Pancreas (tissue), 10 donors: ENCODE measurements at regions not wholly inside any gene's neighbourhood (a gene's known extent, or its start where the extent isn't known, plus 50 kb on each side); places are given as distances from the start of the nearest gene placed in this dataset.
"Not testable (repeated sequence)": the region's sequence is repeated elsewhere in the genome, so short reads cannot be mapped to it uniquely, and the experiment has no call there.

ENCODE experiments used
- ATAC-seq, 4 donors: fragments of 200-7000 bp; cut with Tn5 transposase; one replicate each; pipeline versions ENCODE4 v1.8.0 to v1.9.1; 2020; ENCODE audit warnings: mild to moderate bottlenecking in 4 of 4, moderate library complexity in 4 of 4
- DNase-seq, 6 donors: peaks; one replicate each; pipeline ENCODE4 v3.0.0-alpha.2; 2020
- FAIRE-seq: peaks from 2 replicates; lab custom pipeline; 2012; peaks lifted over from hg19 to GRCh38; lab: Jason Lieb, UNC
- H3K27ac ChIP-seq, 4 donors: fragments of 200-600 bp; sonication (generic); 1 replicate in 3 of 4; 2 replicates in 1 of 4; pipeline versions ENCODE4 v1.5.0 to v1.8.0; 2020
- H3K27me3 ChIP-seq, 4 donors: fragments of 200-600 bp; one replicate each; pipeline ENCODE4 v1.8.0; 2021
- H3K36me3 ChIP-seq, 3 donors: fragments of 200-600 bp; sonication (generic) in 1 of 3; one replicate each; pipeline versions ENCODE4 v1.5.0 to v1.8.0; 2020 to 2021
- H3K4me1 ChIP-seq, 3 donors: fragments of 200-600 bp; one replicate each; pipeline ENCODE4 v1.8.0; 2021
- H3K4me3 ChIP-seq, 4 donors: fragments of 200-600 bp; sonication (generic) in 2 of 4; one replicate each; pipeline versions ENCODE4 v1.5.0 to v1.8.0; 2020 to 2021
- H3K9me3 ChIP-seq, 4 donors: fragments of 200-600 bp; one replicate each; pipeline ENCODE4 v1.8.0; 2021
- WGBS, 2 donors: extraction: QIAGEN DNeasy Blood & Tissue Kit; methylation state at CpG; one replicate each; pipeline ENCODE4 v1.1.7; 2013; 5-methylcytosine and 5-hydroxymethylcytosine counted together
- intact Hi-C, 3 donors: fragments of 100-400 bp; cut with DNase I; formaldehyde crosslinking; loops; one replicate each; pipeline versions ENCODE4 v1.11.1 to v1.14.2; 2022
- TF ChIP-seq, protein P1 (sequence below), 4 donors: fragments of 200-600 bp; sonication (generic) in 3 of 4; IDR thresholded peaks; one replicate each; pipeline versions ENCODE4 v1.5.0 to v1.8.0; 2021; ENCODE audit warnings: antibody characterized with exemption in 4 of 4
- donor health status: healthy with polysubstance abuse.
- donor health status: DM: no; HTN: no; CAD: no; lungs with moderate emphysema.
- donor health status: DM: no; HTN: no; CAD: no.
- donor health status: control.
- donor health status: control.
- donor health status: Bipolar disorder and iron deficiency.
- donor health status: DM: yes; HTN: yes; CAD: no.
- donor health status: DM: no; HTN: no; CAD: no.
- donor health status: DM: no; HTN: no; CAD: no.
- donor health status: DM: yes; HTN: yes; CAD: no.

DNA sequence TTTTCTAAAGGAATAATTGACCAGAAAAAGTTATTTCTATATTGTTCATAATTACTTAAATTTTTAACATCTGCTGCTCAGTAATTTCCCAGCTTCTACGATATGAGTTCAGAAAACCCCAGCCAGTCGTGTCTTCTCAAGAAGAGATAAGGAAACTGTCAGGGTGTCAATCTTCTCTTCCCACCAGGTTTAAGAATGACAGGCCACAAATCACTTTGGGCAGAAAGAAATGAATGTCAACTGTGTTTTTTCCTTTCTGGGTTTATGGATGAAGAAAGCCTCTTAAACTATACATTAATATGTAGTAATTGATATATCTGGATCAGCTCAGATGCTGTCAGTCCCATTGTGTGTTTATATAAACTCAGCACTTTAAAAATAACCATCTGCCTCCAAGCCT, 453.2 kb upstream of the NUDT12 start:
- TF ChIP-seq, protein P1, sequence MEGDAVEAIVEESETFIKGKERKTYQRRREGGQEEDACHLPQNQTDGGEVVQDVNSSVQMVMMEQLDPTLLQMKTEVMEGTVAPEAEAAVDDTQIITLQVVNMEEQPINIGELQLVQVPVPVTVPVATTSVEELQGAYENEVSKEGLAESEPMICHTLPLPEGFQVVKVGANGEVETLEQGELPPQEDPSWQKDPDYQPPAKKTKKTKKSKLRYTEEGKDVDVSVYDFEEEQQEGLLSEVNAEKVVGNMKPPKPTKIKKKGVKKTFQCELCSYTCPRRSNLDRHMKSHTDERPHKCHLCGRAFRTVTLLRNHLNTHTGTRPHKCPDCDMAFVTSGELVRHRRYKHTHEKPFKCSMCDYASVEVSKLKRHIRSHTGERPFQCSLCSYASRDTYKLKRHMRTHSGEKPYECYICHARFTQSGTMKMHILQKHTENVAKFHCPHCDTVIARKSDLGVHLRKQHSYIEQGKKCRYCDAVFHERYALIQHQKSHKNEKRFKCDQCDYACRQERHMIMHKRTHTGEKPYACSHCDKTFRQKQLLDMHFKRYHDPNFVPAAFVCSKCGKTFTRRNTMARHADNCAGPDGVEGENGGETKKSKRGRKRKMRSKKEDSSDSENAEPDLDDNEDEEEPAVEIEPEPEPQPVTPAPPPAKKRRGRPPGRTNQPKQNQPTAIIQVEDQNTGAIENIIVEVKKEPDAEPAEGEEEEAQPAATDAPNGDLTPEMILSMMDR (IDR thresholded peaks at IDR 0.05), result no peak
- H3K4me3 ChIP-seq, result no peak overlapping the region
- no peaks in the 10 kb centered on the region for H3K36me3 ChIP-seq
- ATAC-seq (no peak), FAIRE-seq (no peak), DNase-seq (no peak)
- H3K27ac ChIP-seq, result no peak overlapping the region
- H3K27me3 ChIP-seq, result no peaks in the 10 kb centered on the region
- 37 to 53% methylated on average over 2 of the region's 2 CpGs for WGBS, 2 donors
- intact Hi-C loops, result no loop called here
- H3K4me1 ChIP-seq, result no peaks in the 10 kb centered on the region
- H3K9me3 ChIP-seq, result no peaks in the 10 kb centered on the region

- H3K36me3 ChIP-seq, H3K4me1 ChIP-seq, ATAC-seq, H3K27me3 ChIP-seq, H3K27ac ChIP-seq, H3K9me3 ChIP-seq, FAIRE-seq, DNase-seq, intact Hi-C loops, H3K4me3 ChIP-seq: not testable (repeated sequence)
- 71 to 81% methylated on average over 2 to 3 of the region's 4 CpGs for whole genome bisulfite sequencing, 2 donors
Observed at GRCh38 chr5:104002783-104003182, 440.2 kb upstream of the NUDT12 start.

GRCh38 chr5:104001136-104001535, 438.5 kb upstream of the NUDT12 start:
- Histone ChIP-seq H3K4me1 (no peaks in the 10 kb centered on the region), H3K27ac (no peak overlapping the region), H3K27me3 (no peaks in the 10 kb centered on the region), H3K36me3 (no peaks in the 10 kb centered on the region), H3K9me3 (no peaks in the 10 kb centered on the region), H3K4me3 (no peak overlapping the region)
- intact Hi-C loops, result no loop called here
- DNase-seq (no peak), FAIRE-seq (no peak), ATAC-seq (no peak)
- 63 to 72% methylated on average over 2 of the region's 2 CpGs for WGBS, 2 donors
- TF ChIP-seq, protein P1 (IDR thresholded peaks at IDR 0.05), result no peak

DNA sequence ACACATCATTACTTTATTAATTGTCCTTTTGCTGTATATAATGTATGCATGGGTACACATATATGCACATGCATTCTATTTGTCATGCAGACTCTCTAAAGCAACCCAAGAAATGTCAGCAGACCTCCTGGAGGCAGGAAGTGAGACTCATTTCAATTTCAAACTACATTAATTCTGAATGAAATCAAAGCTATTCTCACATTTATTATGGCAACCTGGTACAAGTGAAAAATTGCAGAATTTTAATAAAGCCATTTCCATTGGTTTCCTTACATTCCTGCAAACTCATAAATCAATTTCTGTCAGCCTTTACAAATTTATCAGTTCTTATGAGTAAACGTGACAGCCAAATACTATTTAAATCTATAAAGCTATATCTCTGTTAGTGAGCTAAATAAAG, 430.4 kb upstream of the NUDT12 start:
- no peak for ATAC-seq
- no peak for FAIRE-seq
- H3K9me3 ChIP-seq, result no peaks in the 10 kb centered on the region
- whole genome bisulfite sequencing, 2 donors, result 16% methylated on average over 1 of the region's 1 CpG
- H3K36me3 ChIP-seq, result no peaks in the 10 kb centered on the region
- intact Hi-C loops, result no loop called here
- no peaks in the 10 kb centered on the region for H3K4me1 ChIP-seq
- no peak for DNase-seq
- H3K27ac ChIP-seq, result no peak overlapping the region
- H3K4me3 ChIP-seq, result no peak overlapping the region
- H3K27me3 ChIP-seq, result no peaks in the 10 kb centered on the region
- TF ChIP-seq, protein P1 (IDR thresholded peaks at IDR 0.05), result no peak

- Histone ChIP-seq H3K4me1 (no peaks in the 10 kb centered on the region), H3K9me3 (no peaks in the 10 kb centered on the region), H3K4me3 (no peak overlapping the region), H3K36me3 (no peaks in the 10 kb centered on the region), H3K27me3 (no peaks in the 10 kb centered on the region), H3K27ac (no peak overlapping the region)
- ATAC-seq (no peak), DNase-seq (no peak), FAIRE-seq (no peak)
- WGBS, 2 donors, result 56 to 75% methylated on average over 4 of the region's 4 CpGs
- TF ChIP-seq, protein P1 (IDR thresholded peaks at IDR 0.05), result no peak
- intact Hi-C loops, result no loop called here
Observed at GRCh38 chr5:103990064-103990463, 427.5 kb upstream of the NUDT12 start.

DNA sequence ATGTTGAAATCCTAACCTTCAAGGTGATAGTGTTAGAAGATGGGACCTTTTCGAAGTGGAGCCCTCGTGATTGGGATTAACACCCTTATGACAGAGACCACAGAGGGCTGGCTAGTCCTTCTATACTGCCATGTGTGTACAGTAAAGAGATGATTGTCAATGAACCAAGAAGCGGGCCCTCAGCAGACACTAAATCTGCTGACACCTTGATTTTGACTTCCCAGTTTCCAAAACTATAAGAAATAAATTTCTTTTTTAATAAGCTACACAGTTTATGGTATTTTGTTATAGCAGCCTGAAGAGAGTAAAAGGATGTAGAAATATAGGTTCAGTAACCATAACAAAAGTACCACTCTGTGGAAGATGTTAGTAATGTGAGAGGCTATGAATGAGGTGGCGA, 419.0 kb upstream of the NUDT12 start:
- FAIRE-seq, result no peak
- 66 to 70% methylated on average over 4 of the region's 4 CpGs for WGBS, 2 donors
- no peak for DNase-seq
- H3K4me3 ChIP-seq, result no peak overlapping the region
- TF ChIP-seq, protein P1 (IDR thresholded peaks at IDR 0.05), result no peak
- intact Hi-C loops, result no loop called here
- H3K4me1 ChIP-seq, result no peaks in the 10 kb centered on the region
- no peaks in the 10 kb centered on the region for H3K36me3 ChIP-seq
- H3K9me3 ChIP-seq, result no peaks in the 10 kb centered on the region
- H3K27ac ChIP-seq, result no peak overlapping the region
- ATAC-seq, result no peak
- H3K27me3 ChIP-seq, result no peaks in the 10 kb centered on the region
